HepG2 (cell line): ENCODE measurements at regions not wholly inside any gene's neighbourhood (a gene's known extent, or its start where the extent isn't known, plus 50 kb on each side); places are given as distances from the start of the nearest gene placed in this dataset.

ENCODE experiments used
- ATAC-seq: fragments of 200-7000 bp; cut with Tn5 transposase; 3 replicates; pipeline ENCODE4 v1.9.1; 2020; ENCODE audit warnings: mild to moderate bottlenecking, moderate library complexity
- BruUV-seq: library from RNA; stranded (reverse); fragments of 400-500 nt; replicated peaks from 2 replicates; lab custom pipeline; 2021; lab: Mats Ljungman, UMichigan
- CTCF ChIA-PET: fragments of 300-600 bp; formaldehyde crosslinking; extraction: SDS; loops from one replicate; lab custom pipeline; 2021; ENCODE audit warnings: low total read pairs, inconsistent platforms, low intra/inter-chr PET ratio; lab: Yijun Ruan, JAX
- POLR2A ChIA-PET: fragments of 350-600 bp; sonication (Branson Sonifier 250); formaldehyde crosslinking; loops from one replicate; lab custom pipeline; 2020; ENCODE audit warnings: antibody characterized with exemption, inconsistent platforms; lab: Yijun Ruan, JAX
- DNase-seq: peaks from one replicate; pipeline ENCODE4 v3.0.0-alpha.2; 2015; ENCODE audit warnings: low spot score
- FAIRE-seq: peaks from 3 replicates; lab custom pipeline; 2011; peaks lifted over from hg19 to GRCh38; lab: Jason Lieb, UNC
- H2AFZ ChIP-seq: one replicate; pipeline ENCODE4 v1.6.1; 2011; ENCODE audit warnings: low read length, inconsistent platforms
- H3K27ac ChIP-seq: fragments of 300-600 bp; 3 replicates; pipeline ENCODE4 v1.8.0; 2011; ENCODE audit warnings: mixed run types, mild to moderate bottlenecking, mixed read lengths, low read length, inconsistent platforms; ENCODE audit not compliant: insufficient read depth; ENCODE audit errors: extremely low read length
- H3K27me3 ChIP-seq, 2 experiments: fragments of 200-600 bp in 1 of 2; 2 replicates in 1 of 2; 3 replicates in 1 of 2; pipeline versions ENCODE4 v1.6.0 to v1.8.0; 2011; ENCODE audit warnings: low read length in 2 of 2, mild to moderate bottlenecking in 2 of 2, moderate library complexity in 2 of 2, inconsistent platforms in 1 of 2; ENCODE audit not compliant: insufficient read depth in 2 of 2, control insufficient read depth in 1 of 2
- H3K36me3 ChIP-seq, 2 experiments: fragments of 200-600 bp in 1 of 2; replicated peaks in 1 of 2; 2 replicates in 1 of 2; 3 replicates in 1 of 2; pipeline versions ENCODE4 v1.5.1 to v1.8.0; 2011; ENCODE audit warnings: low read length in 2 of 2, inconsistent platforms in 1 of 2; ENCODE audit not compliant: insufficient read depth in 2 of 2, control insufficient read depth in 1 of 2
- H3K4me1 ChIP-seq: 2 replicates; pipeline ENCODE4 v1.5.1; 2012; ENCODE audit warnings: low read length, inconsistent platforms; ENCODE audit not compliant: insufficient read depth
- H3K4me2 ChIP-seq: 2 replicates; pipeline ENCODE4 v1.6.0; 2011; ENCODE audit warnings: low read depth, low read length, inconsistent platforms
- H3K4me3 ChIP-seq, 3 experiments: fragments of 200-600 bp in 1 of 3; sonication (generic), shearing (Covaris generic) in 1 of 3; replicated peaks in 1 of 3; 2 replicates each; pipeline ENCODE4 v1.5.1; 2011 to 2016; ENCODE audit warnings: low read length in 3 of 3, inconsistent platforms in 2 of 3, low read depth in 2 of 3, mild to moderate bottlenecking in 2 of 3, control low read depth in 1 of 3, mixed read lengths in 1 of 3; ENCODE audit not compliant: insufficient read depth in 1 of 3
- H3K79me2 ChIP-seq: one replicate; pipeline ENCODE4 v1.6.1; 2011; ENCODE audit warnings: low read length, inconsistent platforms; ENCODE audit not compliant: insufficient read depth
- H3K9ac ChIP-seq: 2 replicates; pipeline ENCODE4 v1.6.0; 2011; ENCODE audit warnings: mild to moderate bottlenecking, low read depth, low read length, inconsistent platforms; ENCODE audit not compliant: insufficient read depth
- H3K9me3 ChIP-seq: 2 replicates; pipeline ENCODE4 v1.5.1; 2012; ENCODE audit warnings: mild to moderate bottlenecking, low read length
- H4K20me1 ChIP-seq: 2 replicates; pipeline ENCODE4 v1.6.0; 2011; ENCODE audit warnings: inconsistent platforms, mild to moderate bottlenecking, low read length, moderate library complexity; ENCODE audit not compliant: insufficient read depth
- DNMT3B ChIP-seq: conservative IDR thresholded peaks from 2 replicates; pipeline ENCODE4 v1.6.1; 2016; ENCODE audit warnings: missing biosample characterization, control low read depth
- GTF2F1 ChIP-seq: fragments of 150-350 bp; IDR thresholded peaks from 2 replicates; pipeline ENCODE4 v1.6.1; 2014; ENCODE audit warnings: low read length
- IRF2 ChIP-seq: IDR thresholded peaks from 2 replicates; pipeline ENCODE4 v1.6.1; 2018; ENCODE audit warnings: missing genetic modification reagents, missing compliant biosample characterization
- MLLT10 ChIP-seq: sonication (generic); formaldehyde crosslinking; IDR thresholded peaks from 2 replicates; pipeline ENCODE4 v1.4.0; 2020; ENCODE audit warnings: missing genetic modification reagents
- MTA3 ChIP-seq: sonication (generic); formaldehyde crosslinking; IDR thresholded peaks from 2 replicates; pipeline ENCODE4 v1.4.0; 2020; ENCODE audit warnings: missing genetic modification reagents
- NFYB ChIP-seq: sonication (generic); formaldehyde crosslinking; IDR thresholded peaks from 2 replicates; pipeline ENCODE4 v1.4.0; 2020; ENCODE audit warnings: missing genetic modification reagents
- TBX3 ChIP-seq: fragments of 450-650 bp; IDR thresholded peaks from 2 replicates; pipeline ENCODE4 v1.6.1; 2017; ENCODE audit warnings: antibody characterized with exemption, mild to moderate bottlenecking, inconsistent platforms, borderline replicate concordance
- ZBTB42 ChIP-seq: sonication (generic); formaldehyde crosslinking; IDR thresholded peaks from 2 replicates; pipeline ENCODE4 v1.5.0; 2020; ENCODE audit warnings: mild to moderate bottlenecking, missing genetic modification reagents
- ZFY ChIP-seq: sonication (generic); formaldehyde crosslinking; IDR thresholded peaks from 2 replicates; pipeline ENCODE4 v1.4.0; 2020; ENCODE audit warnings: missing genetic modification reagents
- ZNF556 ChIP-seq: sonication (generic); formaldehyde crosslinking; IDR thresholded peaks from 2 replicates; pipeline ENCODE4 v1.4.0; 2020; ENCODE audit warnings: mild to moderate bottlenecking, missing genetic modification reagents, borderline replicate concordance
- ZNF749 ChIP-seq: sonication (generic); formaldehyde crosslinking; IDR thresholded peaks from 2 replicates; pipeline ENCODE4 v1.8.0; 2022; ENCODE audit warnings: mild to moderate bottlenecking, missing genetic modification reagents, moderate library complexity, borderline replicate concordance
- WGBS: methylation state at CpG from one replicate; pipeline ENCODE4 v1.1.6; 2017; ENCODE audit warnings: low lambda C conversion rate; 5-methylcytosine and 5-hydroxymethylcytosine counted together
- in situ Hi-C: cut with HindIII; loops from 2 replicates; pipeline ENCODE4 v1.10.0; 2017; ENCODE audit warnings: low pct_unique_long_range_greater_than_20kb; ENCODE audit not compliant: extremely low pct_ligation_motif_present
- intact Hi-C: fragments of 100-400 bp; cut with micrococcal nuclease; formaldehyde crosslinking; loops from one replicate; pipeline ENCODE4 v1.10.0; 2022; ENCODE audit not compliant: unreplicated experiment
- TF ChIP-seq, protein P1 (sequence below): sonication (generic); formaldehyde crosslinking; IDR thresholded peaks from 2 replicates; pipeline ENCODE4 v1.5.0; 2020; ENCODE audit warnings: mild to moderate bottlenecking, missing genetic modification reagents, borderline replicate concordance
- TF ChIP-seq, protein P2 (sequence below): sonication (generic); formaldehyde crosslinking; IDR thresholded peaks from 2 replicates; pipeline ENCODE4 v1.4.0; 2020; ENCODE audit warnings: missing genetic modification reagents

GRCh38 chr3:88936831-88937230 lies 170.6 kb upstream of the EPHA3 start:
- TF ChIP-seq GTF2F1 (no peak), ZBTB42 (no peak), ZNF749 (CRISPR knock-in tag) (no peak)
- TF ChIP-seq, protein P1, sequence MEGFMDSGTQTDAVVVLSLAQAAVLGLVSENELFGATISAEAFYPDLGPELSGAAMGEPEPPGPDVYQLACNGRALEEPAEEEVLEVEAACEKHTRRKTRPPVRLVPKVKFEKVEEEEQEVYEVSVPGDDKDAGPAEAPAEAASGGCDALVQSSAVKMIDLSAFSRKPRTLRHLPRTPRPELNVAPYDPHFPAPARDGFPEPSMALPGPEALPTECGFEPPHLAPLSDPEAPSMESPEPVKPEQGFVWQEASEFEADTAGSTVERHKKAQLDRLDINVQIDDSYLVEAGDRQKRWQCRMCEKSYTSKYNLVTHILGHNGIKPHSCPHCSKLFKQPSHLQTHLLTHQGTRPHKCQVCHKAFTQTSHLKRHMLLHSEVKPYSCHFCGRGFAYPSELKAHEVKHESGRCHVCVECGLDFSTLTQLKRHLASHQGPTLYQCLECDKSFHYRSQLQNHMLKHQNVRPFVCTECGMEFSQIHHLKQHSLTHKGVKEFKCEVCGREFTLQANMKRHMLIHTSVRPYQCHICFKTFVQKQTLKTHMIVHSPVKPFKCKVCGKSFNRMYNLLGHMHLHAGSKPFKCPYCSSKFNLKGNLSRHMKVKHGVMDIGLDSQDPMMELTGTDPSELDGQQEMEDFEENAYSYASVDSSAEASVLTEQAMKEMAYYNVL, result no peak
- TF ChIP-seq, all 625 proteins: peak for 0
- no peaks in the 10 kb centered on the region for H3K4me1 ChIP-seq
- H2AFZ ChIP-seq, result no peak overlapping the region
- H3K4me2 ChIP-seq, result no peak overlapping the region
- ChIA-PET POLR2A (no interaction called here), CTCF (no interaction called here)
- no peaks in the 10 kb centered on the region for H3K27me3 ChIP-seq
- in situ Hi-C loops, result no loop called here
- intact Hi-C loops, result no loop called here
- no peaks in the 10 kb centered on the region for H3K79me2 ChIP-seq
- H3K36me3 ChIP-seq, result no peaks in the 10 kb centered on the region
- H3K9ac ChIP-seq, result no peak overlapping the region
- no peak overlapping the region for H3K27ac ChIP-seq
- H3K9me3 ChIP-seq, result no peaks in the 10 kb centered on the region
- H3K4me3 ChIP-seq, result no peak overlapping the region
- 2% methylated on average over 3 of the region's 3 CpGs for WGBS
- no peaks in the 10 kb centered on the region for H4K20me1 ChIP-seq
- no TSS peak for BruUV-seq
- FAIRE-seq (no peak), DNase-seq (no peak), ATAC-seq (no peak)

DNA sequence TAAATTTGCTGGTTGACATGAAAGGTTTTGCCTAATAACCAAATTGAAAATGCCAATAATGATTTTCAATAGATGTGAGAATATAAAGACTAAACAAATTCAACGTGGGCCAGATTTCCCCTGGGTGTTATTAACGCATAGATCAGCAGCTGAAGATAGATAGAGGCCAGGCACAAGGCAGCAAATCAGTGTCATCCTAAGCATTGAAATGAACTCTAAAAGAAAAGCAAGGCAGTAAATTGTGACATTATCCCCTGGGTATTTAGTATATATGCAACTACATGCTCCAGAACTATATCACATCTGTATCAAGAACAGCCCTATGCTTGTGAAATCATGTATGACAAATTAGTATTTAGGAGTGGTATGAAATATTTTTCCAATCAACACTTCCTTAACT lies 167.1 kb upstream of the EPHA3 start:
- H3K4me2 ChIP-seq, result no peak overlapping the region
- no peak overlapping the region for H3K9ac ChIP-seq
- no peak overlapping the region for H2AFZ ChIP-seq
- 3% methylated on average over 2 of the region's 2 CpGs for whole genome bisulfite sequencing
- intact Hi-C loops, result no loop called here
- TF ChIP-seq MLLT10 (CRISPR knock-in tag), result no peak
- no peak for TF ChIP-seq ZFY (CRISPR knock-in tag)
- TF ChIP-seq DNMT3B (CRISPR knock-in tag), result no peak
- TF ChIP-seq MTA3 (CRISPR knock-in tag), result no peak
- no peak for TF ChIP-seq ZNF556 (CRISPR knock-in tag)
- TF ChIP-seq TBX3, result no peak
- TF ChIP-seq NFYB, result no peak
- TF ChIP-seq, protein P2, sequence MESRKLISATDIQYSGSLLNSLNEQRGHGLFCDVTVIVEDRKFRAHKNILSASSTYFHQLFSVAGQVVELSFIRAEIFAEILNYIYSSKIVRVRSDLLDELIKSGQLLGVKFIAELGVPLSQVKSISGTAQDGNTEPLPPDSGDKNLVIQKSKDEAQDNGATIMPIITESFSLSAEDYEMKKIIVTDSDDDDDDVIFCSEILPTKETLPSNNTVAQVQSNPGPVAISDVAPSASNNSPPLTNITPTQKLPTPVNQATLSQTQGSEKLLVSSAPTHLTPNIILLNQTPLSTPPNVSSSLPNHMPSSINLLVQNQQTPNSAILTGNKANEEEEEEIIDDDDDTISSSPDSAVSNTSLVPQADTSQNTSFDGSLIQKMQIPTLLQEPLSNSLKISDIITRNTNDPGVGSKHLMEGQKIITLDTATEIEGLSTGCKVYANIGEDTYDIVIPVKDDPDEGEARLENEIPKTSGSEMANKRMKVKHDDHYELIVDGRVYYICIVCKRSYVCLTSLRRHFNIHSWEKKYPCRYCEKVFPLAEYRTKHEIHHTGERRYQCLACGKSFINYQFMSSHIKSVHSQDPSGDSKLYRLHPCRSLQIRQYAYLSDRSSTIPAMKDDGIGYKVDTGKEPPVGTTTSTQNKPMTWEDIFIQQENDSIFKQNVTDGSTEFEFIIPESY (CRISPR knock-in tag), result no peak
- TF ChIP-seq IRF2 (CRISPR knock-in tag), result no peak
- TF ChIP-seq, all 625 proteins: peak for 0
- no peaks in the 10 kb centered on the region for H4K20me1 ChIP-seq
- no peaks in the 10 kb centered on the region for H3K4me1 ChIP-seq
- CTCF ChIA-PET, result no interaction called here
- H3K36me3 ChIP-seq, result no peaks in the 10 kb centered on the region
- H3K9me3 ChIP-seq, result no peaks in the 10 kb centered on the region
- FAIRE-seq (no peak), DNase-seq (no peak), ATAC-seq (no peak)
- H3K27me3 ChIP-seq, result no peaks in the 10 kb centered on the region
- in situ Hi-C loops, result no loop called here
- no peak overlapping the region for H3K4me3 ChIP-seq
- no TSS peak for BruUV-seq
- H3K79me2 ChIP-seq, result no peaks in the 10 kb centered on the region
- POLR2A ChIA-PET, result no interaction called here
- no peak overlapping the region for H3K27ac ChIP-seq
